Amniotic stem cell (primary cell): ENCODE measurements at regions not wholly inside any gene's neighbourhood (a gene's known extent, or its start where the extent isn't known, plus 50 kb on each side); places are given as distances from the start of the nearest gene placed in this dataset.

Experiments used
- DNase-seq: peaks from one replicate; lab custom pipeline; 2025; lab: John Stamatoyannopoulos, UW

- DNase-seq, result no peak
Observed at GRCh38 chr15:77796046-77796729, 163.5 kb upstream of the LINGO1 start.

- no peak for DNase-seq
Observed at GRCh38 chr15:77795446-77795845, 162.7 kb upstream of the LINGO1 start.

- no peak for DNase-seq
Observed at GRCh38 chr15:77791941-77792340, 159.2 kb upstream of the LINGO1 start.

GRCh38 chr15:77790481-77790880 is 157.8 kb upstream of the LINGO1 start:
- no peak for DNase-seq

- DNase-seq, result no peak
Observed at GRCh38 chr15:77786956-77787355, 154.2 kb upstream of the LINGO1 start.

- DNase-seq, result no peak
Observed at GRCh38 chr15:77786181-77786890, 153.6 kb upstream of the LINGO1 start.

- DNase-seq, result no peak
Observed at GRCh38 chr15:77784361-77785292, 151.9 kb upstream of the LINGO1 start.

- DNase-seq, result no peak
Observed at GRCh38 chr15:77783636-77784035, 150.9 kb upstream of the LINGO1 start.

GRCh38 chr15:77782691-77783090 is 150.0 kb upstream of the LINGO1 start:
- DNase-seq, result no peak

GRCh38 chr15:77781946-77782240 is 149.2 kb upstream of the LINGO1 start:
- no peak for DNase-seq

GRCh38 chr15:77781151-77781945 is 148.6 kb upstream of the LINGO1 start:
- no peak for DNase-seq

- DNase-seq, result no peak
Observed at GRCh38 chr15:77778802-77779201, 146.1 kb upstream of the LINGO1 start.

- no peak for DNase-seq
Observed at GRCh38 chr15:77775837-77776236, 143.1 kb upstream of the LINGO1 start.

GRCh38 chr15:77775373-77775772 is 142.7 kb upstream of the LINGO1 start:
- no peak for DNase-seq

GRCh38 chr15:77774350-77774749 is 141.6 kb upstream of the LINGO1 start:
- DNase-seq, result no peak

- DNase-seq, result no peak
Observed at GRCh38 chr15:77773903-77774302, 141.2 kb upstream of the LINGO1 start.

- DNase-seq, result no peak
Observed at GRCh38 chr15:77772641-77773402, 140.1 kb upstream of the LINGO1 start.

- DNase-seq, result no peak
Observed at GRCh38 chr15:77771616-77772015, 138.9 kb upstream of the LINGO1 start.

GRCh38 chr15:77769700-77770099 is 137.0 kb upstream of the LINGO1 start:
- DNase-seq, result no peak

- DNase-seq, result no peak
Observed at GRCh38 chr15:77768521-77769078, 135.9 kb upstream of the LINGO1 start.

- DNase-seq, result no peak
Observed at GRCh38 chr15:77768107-77768506, 135.4 kb upstream of the LINGO1 start.
